GM12891 (cell line): ENCODE measurements at regions not wholly inside any gene's neighbourhood (a gene's known extent, or its start where the extent isn't known, plus 50 kb on each side); places are given as distances from the start of the nearest gene placed in this dataset.
A peak's percentile ranks its signal among the peaks of the same experiment; 100 is the strongest.

Experiments used
- DNase-seq: peaks from one replicate; pipeline ENCODE4 v3.0.0; 2011; ENCODE audit warnings: low spot score; ENCODE audit not compliant: insufficient read length
- FAIRE-seq: peaks from 2 replicates; lab custom pipeline; 2011; peaks lifted over from hg19 to GRCh38; lab: Jason Lieb, UNC
- PAX5 ChIP-seq: IDR thresholded peaks from 2 replicates; pipeline ENCODE4 v1.6.1; 2011; ENCODE audit warnings: low read length, moderate library complexity, mild to moderate bottlenecking; ENCODE audit not compliant: insufficient read depth, severe bottlenecking
- POLR2A ChIP-seq: IDR thresholded peaks from 2 replicates; pipeline ENCODE4 v1.6.1; 2011; ENCODE audit warnings: low read depth, low read length, control low read depth
- POLR2AphosphoS5 ChIP-seq: IDR thresholded peaks from 2 replicates; pipeline ENCODE4 v1.6.1; 2011; ENCODE audit warnings: low read depth, low read length, control low read depth
- POU2F2 ChIP-seq: IDR thresholded peaks from 2 replicates; pipeline ENCODE4 v1.6.1; 2011; ENCODE audit warnings: low read depth, mild to moderate bottlenecking, control low read depth, low read length, moderate library complexity
- SPI1 ChIP-seq: IDR thresholded peaks from 2 replicates; pipeline ENCODE4 v1.6.1; 2011; ENCODE audit warnings: low read depth, low read length, control low read depth
- TAF1 ChIP-seq: IDR thresholded peaks from 2 replicates; pipeline ENCODE4 v1.6.1; 2011; ENCODE audit warnings: low read depth, low read length, control low read depth

- no peak for TF ChIP-seq POLR2AphosphoS5
- TF ChIP-seq SPI1, result peak; percentile 97
- DNase-seq, result no peak
- peak; percentile 90 for FAIRE-seq
Observed at GRCh38 chr14:24695265-24696241, 61.6 kb upstream of the GZMB start.

- DNase-seq (no peak), FAIRE-seq (no peak)
- TF ChIP-seq POU2F2, result no peak
- TF ChIP-seq PAX5, result no peak
- TF ChIP-seq TAF1, result no peak
- no peak for TF ChIP-seq POLR2A
Observed at GRCh38 chr14:24694680-24695079, 60.7 kb upstream of the GZMB start.

- TF ChIP-seq TAF1 (no peak), PAX5 (no peak), POLR2A (no peak), SPI1 (no peak), POLR2AphosphoS5 (no peak), POU2F2 (no peak)
- DNase-seq, result no peak
- no peak for FAIRE-seq
Observed at GRCh38 chr14:24693983-24694382, 60.0 kb upstream of the GZMB start.

GRCh38 chr14:24693353-24693737 is 59.4 kb upstream of the GZMB start:
- FAIRE-seq (no peak), DNase-seq (no peak)
- TF ChIP-seq POU2F2, result no peak
- no peak for TF ChIP-seq TAF1
- TF ChIP-seq PAX5, result no peak
- no peak for TF ChIP-seq POLR2AphosphoS5
- no peak for TF ChIP-seq SPI1
- TF ChIP-seq POLR2A, result no peak

- TF ChIP-seq TAF1 (no peak), POU2F2 (no peak), POLR2A (no peak), PAX5 (no peak), POLR2AphosphoS5 (no peak), SPI1 (no peak)
- no peak for DNase-seq
- no peak for FAIRE-seq
Observed at GRCh38 chr14:24692382-24693352, 58.7 kb upstream of the GZMB start.

- DNase-seq (no peak), FAIRE-seq (peak; percentile 63)
Observed at GRCh38 chr14:24690492-24690891, 56.5 kb upstream of the GZMB start.

GRCh38 chr14:24688030-24688658 is 54.2 kb upstream of the GZMB start:
- TF ChIP-seq SPI1 (peak; percentile 53; the same call in 1 of the 2 replicates), POU2F2 (no peak)
- peak; percentile 45 for FAIRE-seq
- DNase-seq, result no peak

More at GRCh38 chr14:24690492-24690891, 56.5 kb upstream of the GZMB start:
- TF ChIP-seq POLR2A, result no peak
- no peak for TF ChIP-seq PAX5
